SK-N-MC (cell line): ENCODE measurements at regions not wholly inside any gene's neighbourhood (a gene's known extent, or its start where the extent isn't known, plus 50 kb on each side); places are given as distances from the start of the nearest gene placed in this dataset.
A peak's percentile ranks its signal among the peaks of the same experiment; 100 is the strongest.

Source experiments
- DNase-seq: peaks from one replicate; pipeline ENCODE4 v3.0.0-alpha.2; 2011; ENCODE audit warnings: low read depth, low spot score
- H3K27ac ChIP-seq: fragments of 200-600 bp; sonication (generic); 2 replicates; pipeline ENCODE4 v1.5.1; 2016; ENCODE audit warnings: mixed run types
- H3K36me3 ChIP-seq: fragments of 200-600 bp; sonication (generic); 2 replicates; pipeline ENCODE4 v1.6.1; 2017; ENCODE audit warnings: antibody characterized with exemption, low read length, mixed read lengths; ENCODE audit not compliant: insufficient read depth
- H3K4me3 ChIP-seq: fragments of 200-600 bp; sonication (generic); 2 replicates; pipeline ENCODE4 v1.5.1; 2016
- H3K9ac ChIP-seq: fragments of 200-600 bp; sonication (generic); 2 replicates; pipeline ENCODE4 v1.8.0; 2017; ENCODE audit warnings: mixed run types, mixed read lengths; ENCODE audit not compliant: insufficient read length
- H3K9me3 ChIP-seq: fragments of 200-600 bp; sonication (generic); 2 replicates; pipeline ENCODE4 v1.6.1; 2017; ENCODE audit warnings: low read depth, mild to moderate bottlenecking, antibody characterized with exemption, low read length, moderate library complexity, mixed read lengths
- EZH2 ChIP-seq: fragments of 200-600 bp; sonication (generic); IDR thresholded peaks from one replicate; pipeline ENCODE4 v1.6.1; 2017; ENCODE audit warnings: antibody characterized with exemption
- FOXP2 ChIP-seq: optimal IDR thresholded peaks from 2 replicates; pipeline ENCODE3; 2011; ENCODE audit warnings: mild to moderate bottlenecking, moderate library complexity; ENCODE audit not compliant: insufficient read depth; ENCODE audit errors: extremely low read length, control extremely low read depth
- POLR2AphosphoS5 ChIP-seq: IDR thresholded peaks from 2 replicates; pipeline ENCODE4 v1.6.1; 2012; ENCODE audit warnings: mild to moderate bottlenecking, low read depth, low read length, borderline replicate concordance

DNA sequence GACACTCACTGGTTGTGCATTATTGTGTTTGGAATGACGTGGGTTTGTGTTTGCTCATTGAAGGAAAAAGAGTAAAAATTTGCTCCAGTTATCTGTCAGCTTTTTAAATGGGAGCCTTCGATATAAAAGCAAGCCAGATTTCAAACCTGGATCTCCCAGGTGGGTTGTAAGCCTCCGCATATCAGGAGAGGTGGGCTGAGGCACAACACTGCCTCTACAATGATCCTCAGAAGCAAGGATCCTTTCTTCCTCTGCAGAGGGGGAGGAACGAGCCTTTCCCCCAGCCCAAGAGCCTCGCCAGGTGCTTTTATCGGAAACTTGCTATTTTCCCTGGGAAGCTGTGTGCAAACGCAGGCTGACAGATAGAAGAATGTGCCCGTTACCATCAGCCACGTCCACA lies 331.0 kb upstream of the MGMT start:
- Histone ChIP-seq H3K9ac (no peak overlapping the region), H3K9me3 (no peaks in the 10 kb centered on the region)
- TF ChIP-seq FOXP2, result no peak
- TF ChIP-seq EZH2, result no peak
- no peak for TF ChIP-seq POLR2AphosphoS5

DNA sequence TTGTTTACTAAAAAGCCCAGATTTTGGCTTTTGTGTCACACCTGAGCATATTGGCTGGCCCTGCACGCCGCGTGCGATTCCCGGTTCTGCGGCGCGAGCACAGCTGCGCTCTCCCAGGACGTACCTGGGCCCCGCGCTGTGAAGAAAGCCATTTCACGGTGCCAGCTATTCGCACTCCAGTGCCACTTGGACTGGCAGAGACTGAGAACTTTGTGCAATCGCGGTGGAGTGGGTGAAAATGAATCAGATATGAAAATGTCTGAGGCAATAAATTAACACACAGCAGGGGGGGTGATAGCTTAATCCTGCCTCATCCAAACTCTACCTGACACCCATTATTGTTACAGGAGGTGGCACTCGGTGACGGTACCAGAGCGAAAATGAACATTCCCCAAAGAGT lies 330.1 kb upstream of the MGMT start:
- Histone ChIP-seq H3K36me3 (no peaks in the 10 kb centered on the region), H3K9me3 (no peaks in the 10 kb centered on the region), H3K4me3 (peak overlapping the region; percentile 53), H3K27ac (peak overlapping the region; percentile 89), H3K9ac (no peak overlapping the region)
- no peak for DNase-seq
- TF ChIP-seq EZH2 (no peak), POLR2AphosphoS5 (no peak), FOXP2 (no peak)

More for the DNA sequence above, 331.0 kb upstream of the MGMT start:
- Histone ChIP-seq H3K4me3 (peak overlapping the region; percentile 53), H3K36me3 (no peaks in the 10 kb centered on the region), H3K27ac (peak overlapping the region; percentile 89)
- no peak for DNase-seq

DNA sequence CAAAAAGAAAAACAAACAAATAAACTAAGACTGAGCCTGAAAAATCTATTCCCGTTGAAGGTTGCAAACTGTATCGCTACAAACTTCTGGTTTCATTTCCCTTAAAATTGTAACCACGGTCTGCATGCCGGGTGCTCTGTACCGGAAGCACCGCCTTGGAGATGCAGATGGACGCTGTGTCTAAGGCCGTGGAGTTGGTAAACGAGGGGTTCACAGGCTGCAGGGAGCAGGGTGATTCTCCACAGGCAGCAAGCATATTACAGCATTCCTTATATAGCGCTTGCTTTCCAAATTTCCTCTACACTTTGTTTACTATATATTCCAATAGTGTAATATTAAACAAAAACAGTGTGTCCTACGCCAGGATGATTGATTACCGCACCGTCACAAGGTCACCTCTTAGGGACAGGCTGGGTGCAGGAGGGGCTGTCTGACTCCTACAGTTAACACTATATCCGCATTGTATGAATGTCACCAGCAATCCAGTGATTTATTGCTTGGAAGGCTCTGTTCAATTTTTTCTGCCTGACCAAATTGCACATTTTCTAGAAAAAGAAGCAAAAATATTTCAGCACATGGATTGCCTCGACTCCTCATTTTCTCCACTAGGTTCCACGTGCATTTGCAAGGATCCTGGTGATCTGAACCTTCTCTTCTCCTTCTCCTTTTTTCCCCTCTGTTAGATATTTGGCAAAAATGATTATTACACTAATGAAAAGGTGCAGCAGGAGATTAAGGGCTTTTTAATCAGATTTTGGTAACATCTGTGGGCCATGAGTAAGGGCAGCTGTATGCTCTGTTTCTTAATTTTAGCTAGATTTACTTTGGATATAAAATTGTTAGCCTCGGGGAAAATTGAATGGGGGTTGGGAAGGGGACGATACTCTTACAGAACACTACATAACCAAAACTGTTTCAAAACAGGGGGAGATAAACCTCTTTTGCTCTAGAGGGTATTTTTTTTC lies 325.8 kb upstream of the MGMT start:
- DNase-seq, result no peak
- no peaks in the 10 kb centered on the region for H3K9me3 ChIP-seq
- peak overlapping the region; percentile 95 for H3K27ac ChIP-seq
- H3K4me3 ChIP-seq, result peak overlapping the region; percentile 55
- H3K9ac ChIP-seq, result peak overlapping the region; percentile 71
- TF ChIP-seq FOXP2, result no peak
- TF ChIP-seq EZH2, result no peak
- no peak for TF ChIP-seq POLR2AphosphoS5
- no peaks in the 10 kb centered on the region for H3K36me3 ChIP-seq

DNA sequence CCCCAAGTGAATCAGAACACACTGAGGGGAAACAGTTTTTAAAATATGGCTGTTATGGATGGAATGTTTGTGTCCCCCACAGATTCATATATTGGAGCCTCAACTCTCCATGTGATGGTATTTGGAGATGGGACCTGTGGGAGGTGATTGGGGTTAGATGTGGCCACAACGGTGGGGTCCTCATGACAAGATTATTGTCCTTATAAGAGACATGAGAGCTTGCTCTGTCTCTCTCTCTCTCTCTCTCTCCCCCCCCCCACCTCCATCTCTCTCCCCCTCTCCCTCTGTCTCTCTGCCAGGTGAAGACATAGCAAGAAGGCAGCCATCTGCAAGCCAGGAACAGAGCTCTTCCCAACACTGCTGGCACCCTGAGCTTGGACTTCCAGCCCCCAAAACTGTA lies 315.8 kb upstream of the MGMT start:
- no peaks in the 10 kb centered on the region for H3K36me3 ChIP-seq
- H3K9me3 ChIP-seq, result no peaks in the 10 kb centered on the region
- H3K9ac ChIP-seq, result no peak overlapping the region
- H3K27ac ChIP-seq, result no peak overlapping the region
- no peak for TF ChIP-seq POLR2AphosphoS5
- no peak for TF ChIP-seq FOXP2
- no peak for TF ChIP-seq EZH2
- H3K4me3 ChIP-seq, result no peak overlapping the region
- no peak for DNase-seq

DNA sequence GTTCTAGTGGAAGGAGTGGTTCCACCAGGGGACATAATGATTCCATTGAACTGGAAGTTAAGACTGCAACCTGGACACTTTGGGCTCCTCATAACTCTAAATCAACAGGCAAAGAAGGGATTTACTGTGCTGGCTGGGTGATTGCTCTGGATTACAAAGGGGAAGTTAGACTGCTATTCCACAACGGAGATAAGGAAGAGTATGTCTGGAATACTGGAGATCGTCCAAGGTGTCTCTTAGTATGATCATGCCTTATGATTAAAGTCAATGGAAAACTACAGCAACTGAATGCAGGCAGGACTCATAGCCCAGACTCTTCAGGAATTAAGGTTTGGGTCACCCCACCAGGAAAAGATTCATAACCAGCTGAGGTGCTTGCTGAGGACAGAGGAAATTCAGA lies 310.6 kb upstream of the MGMT start:
- Histone ChIP-seq H3K4me3 (no peak overlapping the region), H3K9ac (no peak overlapping the region), H3K36me3 (no peaks in the 10 kb centered on the region), H3K9me3 (no peaks in the 10 kb centered on the region), H3K27ac (no peak overlapping the region)
- TF ChIP-seq POLR2AphosphoS5 (no peak), EZH2 (no peak), FOXP2 (no peak)
- no peak for DNase-seq

DNA sequence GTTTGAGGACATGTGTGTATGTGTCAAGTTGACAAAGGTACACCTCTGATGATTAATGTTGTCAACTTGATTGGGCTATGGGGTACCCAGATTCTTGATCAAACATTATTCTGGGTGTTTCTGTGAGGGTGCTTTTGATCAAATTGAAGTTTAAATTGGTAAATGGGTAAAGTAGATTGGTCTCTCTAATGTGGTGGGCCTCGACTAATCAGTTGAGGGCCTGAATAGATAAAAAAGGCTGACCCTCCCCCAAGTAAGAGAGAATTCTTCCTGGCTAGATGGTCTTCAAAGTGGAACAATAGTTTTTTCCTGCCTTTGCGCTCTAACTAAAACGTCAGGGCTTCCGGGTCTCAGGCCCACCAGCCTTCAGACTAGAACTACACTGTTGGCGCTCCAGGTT lies 309.9 kb upstream of the MGMT start:
- no peak for DNase-seq
- no peak for TF ChIP-seq EZH2
- no peak for TF ChIP-seq FOXP2
- TF ChIP-seq POLR2AphosphoS5, result no peak
- no peak overlapping the region for H3K4me3 ChIP-seq
- no peak overlapping the region for H3K9ac ChIP-seq
- no peaks in the 10 kb centered on the region for H3K9me3 ChIP-seq
- H3K36me3 ChIP-seq, result no peaks in the 10 kb centered on the region
- H3K27ac ChIP-seq, result no peak overlapping the region

DNA sequence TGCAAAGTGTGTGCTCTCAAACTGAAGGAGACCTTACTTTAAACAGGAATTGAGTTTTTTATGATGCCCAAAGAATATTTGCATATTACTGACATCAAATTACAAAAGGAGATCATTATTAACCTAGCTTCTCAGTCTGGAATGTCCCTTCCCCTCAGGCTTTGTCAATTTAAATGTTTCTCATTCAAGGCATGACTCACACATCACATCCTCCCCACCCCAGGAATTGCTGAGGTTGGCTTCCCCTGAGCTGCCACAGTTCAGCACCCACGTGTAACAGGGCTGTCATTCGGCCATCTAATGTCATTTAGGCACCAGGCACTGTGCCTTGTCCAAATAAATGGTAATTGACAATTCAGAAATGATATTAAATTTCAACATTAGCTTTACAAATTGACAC lies 305.9 kb upstream of the MGMT start:
- Histone ChIP-seq H3K36me3 (no peaks in the 10 kb centered on the region), H3K9ac (no peak overlapping the region), H3K9me3 (no peaks in the 10 kb centered on the region), H3K27ac (peak overlapping the region; percentile 78), H3K4me3 (no peak overlapping the region)
- DNase-seq, result no peak
- TF ChIP-seq EZH2 (no peak), POLR2AphosphoS5 (no peak), FOXP2 (no peak)

DNA sequence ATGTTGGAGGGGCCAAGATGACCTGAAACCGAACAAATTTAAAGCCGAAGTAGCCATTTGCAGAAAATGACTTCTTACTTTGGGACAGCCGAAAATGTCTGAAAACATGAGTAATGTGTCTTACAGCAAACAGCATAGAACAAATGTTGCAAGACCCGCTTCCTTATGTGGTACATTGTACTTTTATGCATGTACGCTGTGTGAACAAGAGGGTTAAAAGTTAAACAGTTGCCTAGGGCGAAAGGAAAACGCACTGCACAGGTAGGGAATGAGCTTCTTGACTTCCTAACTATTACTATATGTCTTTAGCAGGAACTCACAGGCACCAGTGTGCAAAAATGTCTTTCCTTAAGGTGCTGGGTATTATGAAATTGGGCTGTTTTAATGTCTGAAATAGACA lies 303.5 kb upstream of the MGMT start:
- no peak overlapping the region for H3K4me3 ChIP-seq
- H3K9ac ChIP-seq, result no peak overlapping the region
- no peaks in the 10 kb centered on the region for H3K36me3 ChIP-seq
- H3K9me3 ChIP-seq, result no peaks in the 10 kb centered on the region
- TF ChIP-seq POLR2AphosphoS5 (no peak), EZH2 (no peak), FOXP2 (no peak)
- H3K27ac ChIP-seq, result peak overlapping the region; percentile 97
- no peak for DNase-seq
